ENCODE measurements at regions not wholly inside any gene's neighbourhood (a gene's known extent, or its start where the extent isn't known, plus 50 kb on each side); places are given as distances from the start of the nearest gene placed in this dataset.
A peak's percentile ranks its signal among the peaks of the same experiment; 100 is the strongest.

DNA sequence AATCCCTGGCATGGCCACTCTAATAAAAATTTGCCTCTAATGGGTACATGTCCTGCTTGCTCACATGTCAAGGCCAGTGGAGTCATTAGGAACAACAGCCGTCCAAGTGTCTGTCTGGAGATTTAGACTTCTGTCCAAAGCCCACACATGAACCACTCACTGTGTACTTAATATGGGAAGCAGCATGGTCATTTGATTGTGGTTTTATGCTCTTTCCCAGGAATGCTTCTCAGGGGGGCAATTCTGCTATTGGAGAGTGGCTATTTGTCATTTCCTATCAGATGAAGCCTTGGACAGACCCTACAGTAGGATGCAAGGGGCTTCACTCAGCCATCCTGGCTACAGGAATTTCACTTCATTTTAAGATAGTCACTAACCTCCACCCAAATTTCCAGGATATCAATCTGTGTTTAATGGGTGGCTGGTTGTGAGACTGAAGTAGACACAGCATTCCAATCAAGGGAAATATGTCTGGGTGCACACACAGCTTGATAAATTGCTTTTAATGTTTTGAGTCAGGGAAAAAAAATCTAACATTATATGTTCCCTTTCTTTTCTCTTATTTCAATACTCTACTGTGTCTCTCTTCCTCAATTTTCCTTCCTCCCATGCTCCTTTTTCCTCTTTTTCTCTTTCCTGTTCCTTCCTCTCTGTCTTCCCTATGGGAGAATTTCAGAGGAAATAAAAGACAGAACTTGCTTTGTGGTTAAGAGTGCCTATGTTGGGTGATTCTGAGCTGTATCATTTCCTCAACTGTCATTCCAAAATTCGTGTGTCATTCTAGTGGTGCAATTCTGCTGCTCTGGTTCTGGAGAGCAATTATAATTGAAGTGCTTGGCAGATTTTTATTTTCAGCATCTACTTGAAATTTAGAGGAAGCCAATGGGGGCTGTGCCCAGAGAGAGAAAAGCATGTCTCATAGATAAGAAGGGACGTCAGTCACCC, 320.1 kb downstream of the OSR1 start:
- no peak for DNase-seq (ENCODE audit: low read depth, low spot score)

DNA sequence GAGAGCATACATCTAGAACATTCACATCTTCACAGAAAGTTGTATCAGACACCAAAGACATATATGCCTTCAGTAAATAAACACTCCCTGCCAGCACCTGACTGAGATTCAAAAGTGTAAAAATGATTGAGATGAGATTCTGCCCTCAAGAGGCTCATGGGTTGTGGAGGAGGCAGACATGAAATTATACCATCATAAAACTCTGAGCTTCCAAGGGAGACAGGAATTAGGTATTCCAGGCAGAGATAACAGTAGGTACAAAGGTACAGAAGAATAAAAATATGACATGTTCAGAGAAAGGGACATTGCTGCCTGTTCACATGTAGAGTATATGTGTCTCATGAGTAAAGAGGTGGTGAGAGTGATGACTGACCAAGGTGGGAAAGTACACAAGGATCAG, 322.3 kb downstream of the OSR1 start:
- no peak for DNase-seq (ENCODE audit: low read depth, low spot score)

GRCh38 chr2:19035238-19035637, 323.2 kb downstream of the OSR1 start:
- no peak for DNase-seq (ENCODE audit: low read depth, low spot score)

- DNase-seq (ENCODE audit: low read depth, low spot score): no peak
Observed at GRCh38 chr2:19033240-19033639, 325.2 kb downstream of the OSR1 start.

DNA sequence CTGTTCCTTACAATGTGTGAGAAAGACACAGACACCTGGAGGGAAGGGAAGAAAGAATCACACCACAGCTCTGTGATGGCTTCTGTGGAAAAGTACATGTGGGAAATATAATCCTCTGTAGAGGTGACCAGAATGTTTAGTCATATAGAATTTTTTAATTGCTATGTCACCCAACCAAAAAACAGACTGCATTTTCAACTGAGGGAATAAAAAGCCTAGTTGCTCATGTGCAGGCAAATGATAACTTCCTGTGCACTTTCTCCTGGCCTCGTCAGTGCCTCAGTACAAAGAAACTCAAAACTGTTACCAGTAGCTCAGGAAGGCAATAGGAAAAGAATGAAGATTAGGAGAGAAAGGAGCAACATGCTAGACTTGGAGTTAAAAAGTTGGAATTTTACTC, 326.8 kb downstream of the OSR1 start:
- no peak for DNase-seq (ENCODE audit: low read depth, low spot score)

DNA sequence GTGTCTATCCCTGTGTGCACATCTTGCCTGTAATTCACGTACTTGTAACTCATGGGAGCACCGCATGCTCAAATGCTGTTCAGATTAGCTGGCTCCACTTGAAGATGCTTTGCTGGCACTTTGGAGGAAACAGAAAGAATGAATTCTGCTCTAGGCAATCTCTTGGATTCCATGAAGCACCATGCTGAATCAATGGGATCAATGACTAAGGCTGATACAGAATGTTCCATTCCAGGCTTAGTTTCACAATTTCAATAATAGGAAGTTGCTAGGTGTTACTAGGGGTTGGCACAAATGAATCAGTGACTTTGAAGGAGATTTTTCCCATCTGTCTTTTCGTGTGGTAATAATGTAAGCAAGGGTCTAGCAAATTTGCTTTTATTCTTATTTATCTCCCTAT, 328.8 kb downstream of the OSR1 start:
- DNase-seq (ENCODE audit: low read depth, low spot score): no peak

- no peak for DNase-seq (ENCODE audit: low read depth, low spot score)
Observed at GRCh38 chr2:19028587-19029375, 329.6 kb downstream of the OSR1 start.

DNA sequence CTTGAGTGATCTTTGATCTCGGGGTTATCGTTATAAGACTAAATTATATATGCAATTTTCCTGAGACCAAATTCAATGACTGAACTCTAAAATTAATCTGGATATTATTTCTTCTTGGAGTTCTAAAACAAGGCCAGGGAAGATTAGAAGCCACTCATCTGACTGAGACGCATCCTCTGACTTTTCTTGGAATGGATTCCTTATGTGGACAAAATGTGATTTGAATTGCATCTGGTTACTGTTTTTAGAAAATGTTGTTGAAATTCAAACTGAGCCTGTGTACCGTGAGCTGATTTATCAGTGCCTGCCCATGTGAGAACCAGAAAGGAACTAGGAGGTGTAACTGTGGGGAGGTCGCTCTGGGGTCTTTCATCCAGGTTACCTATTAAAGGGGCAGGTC, 330.8 kb downstream of the OSR1 start:
- no peak for DNase-seq (ENCODE audit: low read depth, low spot score)

DNA sequence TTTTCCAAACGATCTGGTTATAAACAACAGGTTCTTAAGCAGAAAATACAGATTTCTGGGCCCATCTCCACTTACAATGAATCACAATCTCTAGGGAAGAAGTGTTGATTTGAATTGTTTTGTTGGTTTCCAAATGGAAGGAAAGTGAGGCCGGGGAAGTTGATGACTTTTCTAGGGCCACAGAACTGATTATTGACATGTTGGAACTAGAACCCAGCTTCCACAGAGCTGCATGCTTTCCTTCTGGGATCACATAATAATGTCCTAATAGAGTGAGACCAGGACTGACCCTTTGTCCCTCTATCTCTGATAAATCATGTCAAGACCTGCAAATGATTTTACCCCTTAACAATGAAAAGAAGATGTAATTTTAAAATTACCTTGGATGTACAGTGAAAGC, 332.2 kb downstream of the OSR1 start:
- no peak for DNase-seq (ENCODE audit: low read depth, low spot score)

DNA sequence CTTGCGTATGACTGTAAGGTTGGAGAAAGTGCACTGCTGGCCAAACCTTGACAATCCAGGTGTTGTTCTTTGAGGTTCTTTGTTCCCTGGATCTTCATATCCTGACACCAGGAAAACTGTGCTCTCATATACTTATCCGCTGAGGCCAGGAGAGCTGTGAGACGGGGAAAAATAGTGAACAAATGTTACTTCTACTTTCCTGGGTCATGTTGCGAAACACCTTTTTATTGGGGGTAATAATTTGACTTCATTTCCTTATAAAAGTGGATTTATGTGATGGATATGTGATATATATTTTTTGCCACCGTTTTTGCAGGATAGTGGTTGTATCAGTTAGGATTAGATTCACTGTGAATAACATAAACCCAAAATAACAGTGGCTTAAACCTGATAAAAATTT, 336.1 kb downstream of the OSR1 start:
- no peak for DNase-seq (ENCODE audit: low read depth, low spot score)

- no peak for DNase-seq (ENCODE audit: low read depth, low spot score)
Observed at GRCh38 chr2:19021721-19022120, 336.7 kb downstream of the OSR1 start.

GRCh38 chr2:19021100-19021476, 337.3 kb downstream of the OSR1 start:
- peak; percentile 57 for DNase-seq (ENCODE audit: low read depth, low spot score)

- no peak for DNase-seq (ENCODE audit: low read depth, low spot score)
Observed at GRCh38 chr2:19020144-19021099, 338.0 kb downstream of the OSR1 start.

- no peak for DNase-seq (ENCODE audit: low read depth, low spot score)
Observed at GRCh38 chr2:19009510-19009909, 348.9 kb downstream of the OSR1 start.

- no peak for DNase-seq (ENCODE audit: low read depth, low spot score)
Observed at GRCh38 chr2:19003554-19003953, 354.9 kb downstream of the OSR1 start.

GRCh38 chr2:19000776-19001175, 357.6 kb downstream of the OSR1 start:
- no peak for DNase-seq (ENCODE audit: low read depth, low spot score)

DNA sequence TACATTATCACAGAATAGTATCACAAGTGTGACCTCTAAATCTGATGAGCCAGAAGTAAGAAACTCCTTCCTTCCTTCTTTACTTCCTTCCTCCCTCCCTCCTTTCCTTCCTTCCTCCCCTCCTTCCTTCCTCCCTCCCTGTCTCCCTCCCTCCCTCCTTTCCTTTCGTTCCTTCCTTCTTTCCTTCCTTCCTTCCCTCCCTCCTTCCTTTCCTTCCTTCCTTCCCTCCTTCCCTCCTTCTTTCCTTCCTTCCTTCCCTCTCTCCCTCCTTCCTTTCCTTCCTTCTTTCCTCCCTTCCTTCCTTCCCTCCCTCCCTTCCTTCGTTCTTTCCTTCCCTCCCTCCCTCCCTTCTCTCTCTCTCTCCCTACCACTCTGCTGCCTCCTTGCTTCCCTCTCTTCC, 359.2 kb downstream of the OSR1 start:
- DNase-seq (ENCODE audit: low read depth, low spot score): no peak

GRCh38 chr2:18998491-18998890, 359.9 kb downstream of the OSR1 start:
- DNase-seq (ENCODE audit: low read depth, low spot score): no peak

DNA sequence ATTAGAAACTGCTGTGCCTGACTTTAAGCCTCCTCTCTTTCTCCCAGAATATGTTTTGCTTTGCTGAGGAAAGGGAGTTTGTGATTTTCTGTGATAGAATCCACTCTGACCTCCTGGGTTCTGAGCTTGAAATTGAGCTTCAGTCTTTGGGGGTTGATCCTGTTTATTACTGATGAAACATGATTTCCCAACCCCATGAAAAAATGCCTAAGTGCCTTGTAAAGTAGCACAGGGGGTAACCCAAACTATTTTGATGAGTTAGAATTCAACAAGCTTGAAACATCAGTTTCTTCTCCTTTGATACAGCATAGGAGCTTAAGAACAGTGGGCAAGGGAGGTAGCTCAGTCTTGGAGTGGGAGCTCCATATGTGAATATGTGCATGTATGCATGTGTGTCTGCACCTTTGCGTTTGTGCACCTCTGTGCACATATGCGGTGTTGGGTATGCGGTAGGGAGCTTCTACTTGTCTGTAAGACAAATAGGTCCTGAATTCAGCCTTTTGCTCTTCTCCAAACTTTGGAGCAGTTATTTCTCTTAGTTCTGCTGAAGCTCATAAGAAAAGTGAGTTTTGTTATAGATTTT, 364.6 kb downstream of the OSR1 start:
- DNase-seq (ENCODE audit: low read depth, low spot score): no peak

- no peak for DNase-seq (ENCODE audit: low read depth, low spot score)
Observed at GRCh38 chr2:18991177-18992168, 366.9 kb downstream of the OSR1 start.

All from smooth muscle cell of the brain vasculature (primary cell).